Liver (tissue), 8 donors: ENCODE measurements at regions not wholly inside any gene's neighbourhood (a gene's known extent, or its start where the extent isn't known, plus 50 kb on each side); places are given as distances from the start of the nearest gene placed in this dataset.

Experiments used
- DNase-seq: peaks from one replicate; pipeline ENCODE4 v3.0.0-alpha.2; 2017; ENCODE audit warnings: low spot score
- H3K27ac ChIP-seq, 2 donors: one replicate each; pipeline ENCODE4 v1.7.0; 2013; ENCODE audit warnings: inconsistent platforms in 2 of 2, low read length in 2 of 2, control low read depth in 1 of 2, low read depth in 1 of 2, mild to moderate bottlenecking in 1 of 2
- H3K27me3 ChIP-seq, 4 donors: one replicate each; pipeline versions ENCODE4 v1.6.1 to v1.7.0; 2013; ENCODE audit warnings: low read length in 3 of 4, inconsistent platforms in 1 of 4, mild to moderate bottlenecking in 1 of 4, moderate library complexity in 1 of 4; ENCODE audit not compliant: control insufficient read depth in 4 of 4, insufficient read depth in 4 of 4
- H3K36me3 ChIP-seq, 4 donors: one replicate each; pipeline versions ENCODE4 v1.6.1 to v1.7.0; 2013; ENCODE audit warnings: low read length in 3 of 4, mild to moderate bottlenecking in 3 of 4, low read depth in 1 of 4, moderate library complexity in 1 of 4; ENCODE audit not compliant: control insufficient read depth in 4 of 4, insufficient read depth in 3 of 4
- H3K4me1 ChIP-seq, 4 donors: one replicate each; pipeline versions ENCODE4 v1.6.1 to v1.7.0; 2013; ENCODE audit warnings: low read length in 3 of 4, mild to moderate bottlenecking in 3 of 4, moderate library complexity in 1 of 4; ENCODE audit not compliant: control insufficient read depth in 4 of 4, insufficient read depth in 4 of 4
- H3K4me3 ChIP-seq, 3 donors: one replicate each; pipeline versions ENCODE4 v1.6.1 to v1.7.0; 2013; ENCODE audit warnings: low read length in 3 of 3, control low read depth in 1 of 3, low read depth in 1 of 3, mild to moderate bottlenecking in 1 of 3
- H3K9ac ChIP-seq, 2 donors: one replicate each; pipeline ENCODE4 v1.7.0; 2013; ENCODE audit warnings: low read length in 2 of 2, mild to moderate bottlenecking in 2 of 2, moderate library complexity in 2 of 2, control low read depth in 1 of 2, low read depth in 1 of 2
- H3K9me3 ChIP-seq, 4 donors: one replicate each; pipeline versions ENCODE4 v1.6.1 to v1.7.0; 2013; ENCODE audit warnings: low read length in 3 of 4; ENCODE audit not compliant: control insufficient read depth in 4 of 4
- EGR1 ChIP-seq, 2 donors: IDR thresholded peaks; 2 replicates each; pipeline ENCODE4 v1.6.1; 2016 to 2018; ENCODE audit warnings: antibody characterized with exemption in 2 of 2, low read depth in 2 of 2
- FOXA1 ChIP-seq: IDR thresholded peaks from 2 replicates; pipeline ENCODE4 v1.6.1; 2016; ENCODE audit warnings: antibody characterized with exemption
- FOXA2 ChIP-seq: IDR thresholded peaks from 2 replicates; pipeline ENCODE4 v1.6.1; 2016; ENCODE audit warnings: antibody characterized with exemption
- GABPA ChIP-seq, 2 donors: IDR thresholded peaks in 1 of 2; conservative IDR thresholded peaks in 1 of 2; 2 replicates each; pipeline ENCODE4 v1.6.1; 2016; ENCODE audit warnings: antibody characterized with exemption in 2 of 2, mild to moderate bottlenecking in 1 of 2, moderate library complexity in 1 of 2
- HNF4A ChIP-seq, 2 donors: conservative IDR thresholded peaks; 2 replicates each; pipeline ENCODE4 v1.6.1; 2016; ENCODE audit warnings: antibody characterized with exemption in 2 of 2, mild to moderate bottlenecking in 2 of 2
- HNF4G ChIP-seq: IDR thresholded peaks from 2 replicates; pipeline ENCODE4 v1.6.1; 2016; ENCODE audit warnings: antibody characterized with exemption
- JUND ChIP-seq, 2 donors: IDR thresholded peaks; 2 replicates each; pipeline ENCODE4 v1.6.1; 2016; ENCODE audit warnings: antibody characterized with exemption in 2 of 2
- MAX ChIP-seq: IDR thresholded peaks from 2 replicates; pipeline ENCODE4 v1.6.1; 2016; ENCODE audit warnings: antibody characterized with exemption
- NR2F2 ChIP-seq: IDR thresholded peaks from 2 replicates; pipeline ENCODE4 v1.6.1; 2016; ENCODE audit warnings: antibody characterized with exemption
- RAD21 ChIP-seq, 2 donors: IDR thresholded peaks; 2 replicates each; pipeline ENCODE4 v1.6.1; 2016; ENCODE audit warnings: antibody characterized with exemption in 2 of 2, mild to moderate bottlenecking in 2 of 2
- SP1 ChIP-seq: IDR thresholded peaks from 2 replicates; pipeline ENCODE4 v1.6.1; 2018; ENCODE audit warnings: antibody characterized with exemption, mild to moderate bottlenecking
- TAF1 ChIP-seq: conservative IDR thresholded peaks from 2 replicates; pipeline ENCODE4 v1.6.1; 2016; ENCODE audit warnings: antibody characterized with exemption, mild to moderate bottlenecking
- YY1 ChIP-seq: IDR thresholded peaks from 2 replicates; pipeline ENCODE4 v1.6.1; 2016; ENCODE audit warnings: antibody characterized with exemption, mild to moderate bottlenecking
- ZBTB33 ChIP-seq: IDR thresholded peaks from 2 replicates; pipeline ENCODE4 v1.6.1; 2016; ENCODE audit warnings: antibody characterized with exemption
- WGBS: extraction: QIAGEN DNeasy Blood & Tissue Kit; methylation state at CpG from one replicate; pipeline ENCODE4 v1.1.7; 2013; 5-methylcytosine and 5-hydroxymethylcytosine counted together
- TF ChIP-seq, protein P1 (sequence below): fragments of 150-350 bp; IDR thresholded peaks from 2 replicates; pipeline ENCODE4 v1.5.1; 2017; ENCODE audit warnings: improper control_type of control experiment, low read depth, low read length; ENCODE audit not compliant: missing input control
- TF ChIP-seq, protein P2 (sequence below): IDR thresholded peaks from 2 replicates; pipeline ENCODE4 v1.6.1; 2016; ENCODE audit warnings: antibody characterized with exemption
- donor health status: healthy.
- donor health status: healthy.
- donor health status: healthy.
- donor health status: healthy.
- donor health status: healthy.

GRCh38 chr10:78401624-78402367 lies 368.1 kb downstream of the RPS24 start:
- Histone ChIP-seq H3K4me1 (peaks cover 0 to 2% (median 0%) of the 10 kb centered on the region in 4 donors), H3K9me3 (no peaks in the 10 kb centered on the region), H3K36me3 (no peaks in the 10 kb centered on the region), H3K4me3 (no peak overlapping the region), H3K27me3 (peaks cover 0 to 7% (median 0%) of the 10 kb centered on the region in 4 donors), H3K27ac (no peak overlapping the region), H3K9ac (no peak overlapping the region)
- no peak for DNase-seq
- TF ChIP-seq FOXA2 (no peak), TAF1 (no peak), HNF4G (no peak), SP1 (no peak), RAD21 (IDR thresholded peaks at IDR 0.05) (no peak)
- 82% methylated on average over 13 of the region's 13 CpGs for WGBS

GRCh38 chr10:78402591-78402990 lies 368.9 kb downstream of the RPS24 start:
- H3K9ac ChIP-seq, result no peak overlapping the region
- H3K4me3 ChIP-seq, result no peak overlapping the region
- peaks cover 0 to 5% (median 0%) of the 10 kb centered on the region in 4 donors for H3K4me1 ChIP-seq
- peaks cover 0 to 7% (median 0%) of the 10 kb centered on the region in 4 donors for H3K27me3 ChIP-seq
- no peaks in the 10 kb centered on the region for H3K9me3 ChIP-seq
- H3K36me3 ChIP-seq, result no peaks in the 10 kb centered on the region
- no peak overlapping the region for H3K27ac ChIP-seq
- TF ChIP-seq, protein P1, sequence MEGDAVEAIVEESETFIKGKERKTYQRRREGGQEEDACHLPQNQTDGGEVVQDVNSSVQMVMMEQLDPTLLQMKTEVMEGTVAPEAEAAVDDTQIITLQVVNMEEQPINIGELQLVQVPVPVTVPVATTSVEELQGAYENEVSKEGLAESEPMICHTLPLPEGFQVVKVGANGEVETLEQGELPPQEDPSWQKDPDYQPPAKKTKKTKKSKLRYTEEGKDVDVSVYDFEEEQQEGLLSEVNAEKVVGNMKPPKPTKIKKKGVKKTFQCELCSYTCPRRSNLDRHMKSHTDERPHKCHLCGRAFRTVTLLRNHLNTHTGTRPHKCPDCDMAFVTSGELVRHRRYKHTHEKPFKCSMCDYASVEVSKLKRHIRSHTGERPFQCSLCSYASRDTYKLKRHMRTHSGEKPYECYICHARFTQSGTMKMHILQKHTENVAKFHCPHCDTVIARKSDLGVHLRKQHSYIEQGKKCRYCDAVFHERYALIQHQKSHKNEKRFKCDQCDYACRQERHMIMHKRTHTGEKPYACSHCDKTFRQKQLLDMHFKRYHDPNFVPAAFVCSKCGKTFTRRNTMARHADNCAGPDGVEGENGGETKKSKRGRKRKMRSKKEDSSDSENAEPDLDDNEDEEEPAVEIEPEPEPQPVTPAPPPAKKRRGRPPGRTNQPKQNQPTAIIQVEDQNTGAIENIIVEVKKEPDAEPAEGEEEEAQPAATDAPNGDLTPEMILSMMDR, result no peak
- TF ChIP-seq JUND (IDR thresholded peaks at IDR 0.05) (no peak), FOXA2 (no peak), NR2F2 (no peak), SP1 (no peak), FOXA1 (no peak), HNF4G (no peak), MAX (no peak), TAF1 (no peak), YY1 (no peak), HNF4A (conservative IDR thresholded peaks at IDR 0.05) (no peak), GABPA (IDR thresholded peaks at IDR 0.05 in 1 of 2, conservative IDR thresholded peaks at IDR 0.05 in 1 of 2) (no peak), EGR1 (IDR thresholded peaks at IDR 0.05; ENCODE audit: low read depth in 2 of 2) (no peak), RAD21 (IDR thresholded peaks at IDR 0.05) (no peak), ZBTB33 (no peak)
- TF ChIP-seq, protein P2, sequence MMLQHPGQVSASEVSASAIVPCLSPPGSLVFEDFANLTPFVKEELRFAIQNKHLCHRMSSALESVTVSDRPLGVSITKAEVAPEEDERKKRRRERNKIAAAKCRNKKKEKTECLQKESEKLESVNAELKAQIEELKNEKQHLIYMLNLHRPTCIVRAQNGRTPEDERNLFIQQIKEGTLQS, result no peak
- DNase-seq, result no peak
- WGBS, result 74% methylated on average over 4 of the region's 4 CpGs
